ENCODE measurements at regions not wholly inside any gene's neighbourhood (a gene's known extent, or its start where the extent isn't known, plus 50 kb on each side); places are given as distances from the start of the nearest gene placed in this dataset.

GRCh38 chr12:29882846-29883245, 99.1 kb upstream of the TMTC1 start:
- H4K20me1 ChIP-seq (ENCODE audit: insufficient read depth, low read length): no peaks in the 10 kb centered on the region
- H3K27me3 ChIP-seq (ENCODE audit: control insufficient read depth in 2 of 2, insufficient read depth in 2 of 2, low read length in 2 of 2): no peaks in the 10 kb centered on the region
- H2AFZ ChIP-seq (ENCODE audit: insufficient read depth, low read depth, low read length, poor library complexity, severe bottlenecking): no peak overlapping the region
- Mint-ChIP-seq H3K4me1 (no peaks in the 10 kb centered on the region), H3K36me3 (no peaks in the 10 kb centered on the region), H3K27ac (no peak overlapping the region), H3K4me3 (no peak overlapping the region), H3K27me3 (ENCODE audit: low read depth in 3 of 3) (peaks cover 0 to 2% (median 0%) of the 10 kb centered on the region in 3 donors), H3K9me3 (peaks cover 6 to 21% (median 13%) of the 10 kb centered on the region in 7 donors)
- no peak overlapping the region for H3K27ac ChIP-seq (ENCODE audit: low read depth in 1 of 2, low read length in 2 of 2)
- H3K4me3 ChIP-seq (replicated peaks in 1 of 3; ENCODE audit: low read depth in 2 of 3, low read length in 3 of 3): no peak overlapping the region
- DNase-seq: no peak
- no peak overlapping the region for H3K4me2 ChIP-seq (replicated peaks; ENCODE audit: extremely low read depth, low read length, poor library complexity, severe bottlenecking)
- WGBS (ENCODE audit: insufficient coverage): no CpG with 5 or more reads among the region's 2 CpGs
- intact Hi-C loops (cut with micrococcal nuclease): no loop called here
- no peak for TF ChIP-seq CTCF (IDR thresholded peaks at IDR 0.05)
- H3K36me3 ChIP-seq (replicated peaks in 1 of 2; ENCODE audit: control insufficient read depth in 1 of 2, insufficient read depth in 2 of 2, low read length in 2 of 2): no peaks in the 10 kb centered on the region
- no peak overlapping the region for H3K9ac ChIP-seq (ENCODE audit: insufficient read depth, low read length, poor library complexity, severe bottlenecking)
- no peaks in the 10 kb centered on the region for H3K4me1 ChIP-seq (ENCODE audit: control insufficient read depth in 1 of 2, insufficient read depth in 2 of 2, low read length in 2 of 2)
- H3K9me3 ChIP-seq (replicated peaks in 1 of 2; ENCODE audit: control insufficient read depth in 1 of 2, insufficient read depth in 1 of 2, low read length in 2 of 2): peaks cover 0 to 4% of the 10 kb centered on the region in 2 donors
- no peaks in the 10 kb centered on the region for H3K79me2 ChIP-seq (ENCODE audit: insufficient read depth, low read length)

DNA sequence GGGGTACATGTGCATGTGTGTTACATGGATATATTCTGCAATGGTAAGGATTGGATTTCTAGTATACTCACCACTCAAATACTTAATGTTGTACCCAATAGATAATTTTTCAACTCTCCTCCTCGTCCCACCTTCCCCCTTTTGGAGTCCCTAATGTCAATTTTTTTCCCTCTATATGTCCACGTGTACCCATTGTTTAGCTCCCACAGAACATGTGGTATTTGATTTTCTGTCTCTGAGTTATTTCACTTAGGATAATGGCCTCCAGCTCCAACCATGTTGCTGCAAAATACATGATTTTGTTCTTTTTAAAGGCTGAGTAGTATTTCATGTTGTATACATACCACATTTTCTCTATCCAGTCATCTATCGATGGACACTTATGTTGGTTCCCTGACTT, 97.2 kb upstream of the TMTC1 start:
- Histone ChIP-seq H3K4me2 (replicated peaks; ENCODE audit: extremely low read depth, low read length, poor library complexity, severe bottlenecking) (no peak overlapping the region), H3K27ac (ENCODE audit: low read depth in 1 of 2, low read length in 2 of 2) (no peak overlapping the region), H3K9me3 (replicated peaks in 1 of 2; ENCODE audit: control insufficient read depth in 1 of 2, insufficient read depth in 1 of 2, low read length in 2 of 2) (peaks cover 6 to 7% of the 10 kb centered on the region in 2 donors), H3K79me2 (ENCODE audit: insufficient read depth, low read length) (no peaks in the 10 kb centered on the region), H3K27me3 (ENCODE audit: control insufficient read depth in 2 of 2, insufficient read depth in 2 of 2, low read length in 2 of 2) (no peaks in the 10 kb centered on the region), H2AFZ (ENCODE audit: insufficient read depth, low read depth, low read length, poor library complexity, severe bottlenecking) (no peak overlapping the region), H3K36me3 (replicated peaks in 1 of 2; ENCODE audit: control insufficient read depth in 1 of 2, insufficient read depth in 2 of 2, low read length in 2 of 2) (no peaks in the 10 kb centered on the region), H3K9ac (ENCODE audit: insufficient read depth, low read length, poor library complexity, severe bottlenecking) (no peak overlapping the region), H4K20me1 (ENCODE audit: insufficient read depth, low read length) (no peaks in the 10 kb centered on the region), H3K4me1 (ENCODE audit: control insufficient read depth in 1 of 2, insufficient read depth in 2 of 2, low read length in 2 of 2) (no peaks in the 10 kb centered on the region), H3K4me3 (replicated peaks in 1 of 3; ENCODE audit: low read depth in 2 of 3, low read length in 3 of 3) (no peak overlapping the region)
- Mint-ChIP-seq H3K9me3 (peaks cover 6 to 25% (median 11%) of the 10 kb centered on the region in 7 donors), H3K27ac (no peak overlapping the region), H3K36me3 (no peaks in the 10 kb centered on the region), H3K4me3 (no peak overlapping the region), H3K4me1 (no peaks in the 10 kb centered on the region), H3K27me3 (ENCODE audit: low read depth in 3 of 3) (peaks cover 0 to 2% (median 0%) of the 10 kb centered on the region in 3 donors)
- no peak for DNase-seq
- intact Hi-C loops (cut with micrococcal nuclease): no loop called here
- no CpG with 5 or more reads among the region's 3 CpGs for WGBS (ENCODE audit: insufficient coverage)
- no peak for TF ChIP-seq CTCF (IDR thresholded peaks at IDR 0.05)
